ENCODE measurements at regions not wholly inside any gene's neighbourhood (a gene's known extent, or its start where the extent isn't known, plus 50 kb on each side); places are given as distances from the start of the nearest gene placed in this dataset.

DNA sequence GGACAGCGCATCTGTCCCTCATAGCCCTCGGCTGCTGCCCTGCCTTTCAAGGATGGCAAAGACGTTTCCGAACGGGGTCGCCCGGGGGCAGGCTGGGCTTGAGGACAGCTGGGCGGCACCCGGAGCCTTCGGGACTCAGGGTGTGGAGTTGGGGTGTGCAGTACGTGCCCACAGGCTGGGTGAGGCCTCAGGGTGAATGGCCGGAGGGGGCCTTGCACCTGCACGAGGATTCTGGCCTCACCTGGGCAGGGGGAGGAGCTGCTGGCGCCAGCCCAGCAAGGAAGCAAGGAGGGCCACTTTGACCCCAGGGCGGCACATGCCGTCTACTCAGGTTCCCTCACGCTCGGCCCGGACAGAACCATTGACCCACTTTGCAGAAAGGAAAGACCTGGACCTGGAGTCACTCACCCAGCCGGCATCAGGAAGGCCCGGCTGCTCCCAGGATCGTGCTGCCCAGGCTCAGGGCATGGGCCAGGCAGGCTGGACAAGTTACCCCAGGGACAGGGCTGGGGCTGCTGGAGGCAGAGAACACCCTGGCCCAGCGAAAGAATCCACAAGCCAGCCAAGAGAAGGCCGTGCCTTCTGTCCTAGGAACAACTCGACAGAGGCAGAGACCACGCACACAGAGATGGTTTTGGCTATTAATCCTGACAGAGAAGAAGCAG lies 65.1 kb upstream of the TTC34 start:
- DNase-seq = no peak

DNA sequence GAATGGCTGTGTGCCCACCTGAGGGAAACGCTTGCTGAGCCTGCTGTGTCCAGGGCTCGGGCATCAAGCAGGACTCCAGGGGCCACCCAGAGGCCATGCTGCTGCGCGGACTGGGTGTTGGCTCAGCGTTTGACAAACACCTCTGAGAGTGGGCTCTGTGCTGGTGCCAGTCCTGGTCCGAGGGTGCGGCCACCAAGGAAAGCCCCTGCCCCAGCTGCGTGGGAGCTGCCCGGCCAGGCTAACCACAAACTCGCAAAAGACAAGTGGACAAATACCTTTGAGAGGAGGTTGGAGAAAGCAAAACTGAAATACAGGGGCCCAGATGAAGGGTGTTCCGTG lies 65.6 kb upstream of the TTC34 start:
- no peak for DNase-seq

DNA sequence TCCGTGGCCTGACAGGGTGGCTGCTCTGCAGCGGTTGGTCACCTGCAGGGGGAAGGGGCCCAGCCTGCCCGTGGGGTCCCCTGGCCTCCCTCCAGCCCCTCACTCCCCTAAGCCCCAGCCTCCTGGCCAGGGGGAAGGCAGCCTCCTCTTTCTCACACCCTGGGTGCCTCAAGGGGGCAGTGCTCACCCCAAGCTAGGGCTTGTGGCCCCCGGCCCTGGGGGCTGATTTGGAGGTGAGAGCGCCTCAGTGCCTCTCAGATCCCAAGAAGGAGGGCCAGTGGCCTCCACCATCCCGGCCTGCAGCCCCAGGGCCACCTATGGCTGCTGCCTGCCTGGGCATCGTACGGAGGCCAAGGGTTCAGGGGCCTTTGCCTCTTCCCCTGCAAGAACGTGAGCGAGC lies 66.4 kb upstream of the TTC34 start:
- DNase-seq = no peak

DNA sequence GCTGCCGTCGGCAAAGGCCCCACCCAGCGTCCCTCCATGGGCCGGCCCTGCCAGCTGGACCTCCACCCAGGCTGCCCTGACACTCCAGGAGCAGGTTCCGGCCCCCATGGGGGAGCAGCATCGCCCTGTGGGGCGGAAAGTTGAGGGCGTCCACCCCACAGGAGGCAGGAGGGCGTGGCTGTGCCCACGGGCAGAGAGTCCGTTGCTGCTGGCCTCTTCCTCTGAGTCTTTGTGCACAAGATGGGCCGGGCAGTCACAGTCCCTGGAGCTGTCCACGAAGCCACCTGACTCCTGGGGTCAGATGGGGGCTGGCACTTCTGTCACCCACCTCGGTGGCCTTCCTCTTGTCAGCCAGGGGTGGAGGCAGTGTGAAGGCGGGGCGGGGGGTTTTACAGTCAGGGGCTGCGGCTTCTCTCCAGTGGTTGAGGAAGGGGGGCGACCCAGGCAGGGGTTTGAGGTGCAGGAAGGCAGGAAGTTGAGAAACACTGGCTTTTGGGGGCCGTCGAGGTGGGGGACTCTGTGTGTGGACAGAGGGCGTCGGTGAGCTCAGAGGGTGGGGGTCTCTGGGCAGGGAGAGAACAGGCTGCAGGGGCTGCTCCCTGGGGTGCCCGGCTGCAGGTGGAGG lies 67.2 kb upstream of the TTC34 start:
- DNase-seq = no peak

DNA sequence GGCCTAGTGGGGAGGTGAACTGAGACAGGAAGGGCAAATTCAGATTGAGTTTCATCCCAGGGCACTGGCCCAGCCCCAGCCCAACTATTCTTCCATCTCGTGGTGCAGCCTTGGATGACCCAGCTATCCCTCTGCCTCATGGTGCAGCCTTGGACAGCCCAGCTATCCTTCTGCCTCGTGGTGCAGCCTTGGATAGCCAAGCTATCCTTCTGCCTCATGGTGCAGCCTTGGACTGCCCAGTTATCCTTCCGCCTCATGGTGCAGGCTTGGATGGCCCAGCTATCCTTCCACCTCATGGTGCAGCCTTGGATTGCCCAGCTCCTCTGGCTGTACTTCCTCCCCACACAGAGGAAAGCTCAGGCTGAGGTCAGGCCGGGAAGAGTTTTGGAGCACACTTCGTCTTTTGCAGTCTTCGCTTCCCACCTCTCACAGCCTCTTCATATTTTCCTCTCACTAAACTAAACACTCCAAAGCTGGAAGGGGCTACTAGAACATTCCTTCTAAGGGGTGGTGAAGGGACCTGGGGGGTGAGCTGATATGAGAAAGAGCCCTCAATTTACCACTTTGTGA lies 69.8 kb upstream of the TTC34 start:
- no peak for DNase-seq

DNA sequence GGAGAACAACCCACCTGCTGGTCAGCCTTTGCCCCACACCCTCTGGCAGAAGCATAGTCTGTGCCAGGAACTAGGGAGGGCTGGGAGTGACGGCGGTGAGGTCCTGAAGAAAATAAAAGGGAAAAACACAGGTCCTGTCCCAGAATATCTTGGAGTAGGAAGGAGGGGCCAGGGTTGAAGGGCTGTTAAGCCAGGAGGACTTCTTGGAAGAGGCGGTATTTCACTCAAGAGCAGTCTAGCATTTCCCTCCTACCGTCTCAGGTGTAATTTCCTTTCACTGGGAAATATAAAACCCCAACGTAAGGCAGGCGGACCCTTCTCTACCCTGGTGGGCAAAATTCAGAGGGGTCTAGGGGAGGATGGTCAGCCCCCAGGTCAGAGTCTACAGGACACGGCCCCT lies 72.7 kb upstream of the TTC34 start:
- no peak for DNase-seq

DNA sequence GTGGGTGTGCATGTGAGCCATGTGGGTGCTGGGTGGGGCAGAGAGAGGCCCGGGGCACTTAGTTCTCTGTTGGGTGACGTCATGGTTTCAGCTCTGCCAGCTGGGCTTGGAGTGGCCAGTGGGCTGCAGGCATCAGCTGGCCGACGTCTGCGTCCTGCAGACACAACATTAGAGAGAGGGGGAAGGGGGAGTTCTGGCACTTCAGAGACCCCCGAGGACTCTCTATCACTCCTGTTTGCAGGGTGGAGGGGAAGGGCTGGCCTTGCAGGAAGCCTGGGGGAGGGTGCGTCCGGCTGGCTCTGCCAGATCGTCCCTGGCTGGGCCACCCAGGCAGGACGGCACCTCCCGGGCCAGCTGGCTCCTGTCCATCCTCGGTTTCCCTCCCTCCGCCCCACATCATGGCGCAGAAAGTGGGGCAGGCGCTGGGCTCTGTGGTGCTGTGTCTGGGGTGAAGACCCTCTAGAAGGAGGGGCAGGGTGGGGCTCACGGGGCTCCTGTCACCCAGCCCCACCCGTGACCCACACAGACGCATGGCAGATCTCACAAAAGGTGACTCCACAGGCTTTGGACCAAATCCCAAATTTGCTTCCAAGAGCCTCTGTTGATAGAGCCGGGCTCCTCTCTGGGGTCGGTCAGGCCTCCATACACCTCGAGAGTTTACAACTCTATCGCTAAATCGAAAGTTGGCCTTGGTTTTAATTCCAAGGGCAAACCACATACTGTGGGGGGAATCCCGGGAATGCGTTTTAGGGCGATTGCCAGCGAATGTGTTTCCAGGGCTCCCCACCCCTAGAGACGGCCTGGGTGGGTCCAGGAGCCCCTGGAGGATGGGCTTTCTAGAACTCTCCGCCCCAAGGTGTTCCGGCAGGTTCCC lies 73.4 kb upstream of the TTC34 start:
- no peak for DNase-seq

DNA sequence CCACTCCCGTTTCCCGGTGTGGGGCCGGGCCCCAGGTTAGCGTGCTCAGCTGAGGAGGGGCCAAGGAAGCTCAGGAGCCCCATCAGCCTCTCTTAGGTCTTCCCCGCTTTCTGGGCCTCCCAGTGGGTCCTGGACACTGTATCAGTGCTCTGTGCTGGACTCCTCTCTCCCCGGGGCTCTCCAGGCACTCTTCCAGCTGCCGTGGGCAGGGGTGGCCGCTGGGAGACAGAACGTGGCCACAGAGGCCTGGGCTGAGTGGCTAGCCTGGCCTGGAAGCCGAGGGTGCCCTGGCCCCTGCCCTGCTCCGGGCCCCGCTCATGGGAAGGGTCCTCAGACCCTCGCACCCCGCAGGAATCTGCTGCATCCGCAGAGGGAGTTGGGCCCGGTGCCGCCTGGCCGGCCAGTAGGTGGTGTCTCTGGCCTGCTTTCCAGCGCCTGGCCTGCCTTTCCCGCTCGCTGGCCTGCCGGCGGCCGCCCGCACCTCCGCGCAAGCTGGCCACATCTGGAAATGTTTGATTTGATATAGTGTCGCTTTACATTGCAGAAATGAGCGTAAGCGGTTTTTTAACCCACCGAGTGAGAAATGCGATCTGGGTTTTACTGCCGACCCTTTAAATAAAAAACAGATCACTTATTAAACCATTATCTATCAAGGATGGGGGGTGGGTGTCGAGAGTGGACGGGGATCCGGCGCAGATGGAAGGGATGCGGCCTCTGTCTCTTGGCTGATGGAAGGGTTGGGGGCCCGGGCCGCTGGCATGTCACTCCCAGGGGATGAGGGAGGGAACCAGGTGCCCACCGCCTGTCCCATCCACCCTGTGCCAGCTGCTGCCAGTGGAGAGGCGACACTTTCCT lies 74.4 kb upstream of the TTC34 start:
- DNase-seq = no peak

DNA sequence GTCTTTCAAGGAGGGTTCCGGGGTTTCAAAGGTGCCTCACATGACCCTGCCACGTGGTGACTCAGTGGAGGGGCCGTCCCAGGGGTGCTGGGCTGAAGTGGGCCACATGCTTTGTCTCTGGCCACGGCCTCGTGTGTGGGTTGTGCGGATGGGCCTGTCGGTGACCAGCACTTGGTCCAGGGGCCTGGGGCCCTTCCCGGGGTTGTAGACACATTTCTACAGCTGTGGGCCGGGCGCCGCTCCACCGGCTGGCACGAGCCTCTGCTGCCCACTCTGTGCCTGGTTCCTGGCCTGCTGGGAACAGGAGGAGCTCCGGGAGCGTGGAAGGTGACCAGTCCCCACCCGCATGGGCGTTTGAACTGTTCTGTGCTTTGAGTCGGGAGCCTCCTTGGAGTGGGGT lies 75.4 kb upstream of the TTC34 start:
- DNase-seq = no peak

DNA sequence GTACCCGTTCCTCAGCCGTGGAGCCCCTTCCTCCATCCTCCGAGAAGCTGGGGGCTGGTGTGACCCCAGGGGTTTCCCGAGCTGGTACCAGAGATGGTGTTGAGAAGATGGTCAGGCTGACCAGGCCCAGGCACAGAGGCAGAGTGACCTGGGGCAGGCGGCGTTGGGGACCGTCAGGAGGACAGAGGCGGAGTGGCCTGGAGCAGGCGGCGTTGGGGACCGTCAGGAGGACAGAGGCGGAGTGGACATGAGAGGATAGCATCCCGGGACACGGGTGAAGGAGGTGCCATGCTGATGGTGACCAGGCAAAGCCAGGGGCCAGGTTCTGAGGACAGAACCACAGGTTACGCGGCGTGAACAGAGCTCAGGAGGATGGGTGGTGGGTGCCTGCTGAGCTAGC lies 75.9 kb upstream of the TTC34 start:
- DNase-seq = no peak

DNA sequence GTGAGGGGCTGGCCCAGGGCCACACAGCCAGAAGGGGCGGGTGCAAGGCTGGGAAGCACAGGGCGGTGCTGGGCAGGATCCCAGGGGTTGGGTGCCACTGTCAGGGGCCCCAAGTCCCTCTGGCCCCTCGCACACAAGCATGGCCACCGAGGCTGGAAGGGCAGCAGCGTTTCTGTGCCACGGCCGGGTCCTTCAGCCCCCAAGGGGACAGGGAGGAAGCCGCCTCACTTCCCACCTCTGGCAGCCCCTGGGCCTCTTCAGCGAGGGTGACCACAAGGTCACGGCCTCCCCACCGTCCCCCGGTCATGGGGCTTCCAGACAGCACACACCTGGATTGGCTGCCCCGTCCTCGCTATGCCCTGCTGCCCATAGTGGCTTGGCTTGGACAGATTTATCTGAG lies 77.1 kb upstream of the TTC34 start:
- no peak for DNase-seq

DNA sequence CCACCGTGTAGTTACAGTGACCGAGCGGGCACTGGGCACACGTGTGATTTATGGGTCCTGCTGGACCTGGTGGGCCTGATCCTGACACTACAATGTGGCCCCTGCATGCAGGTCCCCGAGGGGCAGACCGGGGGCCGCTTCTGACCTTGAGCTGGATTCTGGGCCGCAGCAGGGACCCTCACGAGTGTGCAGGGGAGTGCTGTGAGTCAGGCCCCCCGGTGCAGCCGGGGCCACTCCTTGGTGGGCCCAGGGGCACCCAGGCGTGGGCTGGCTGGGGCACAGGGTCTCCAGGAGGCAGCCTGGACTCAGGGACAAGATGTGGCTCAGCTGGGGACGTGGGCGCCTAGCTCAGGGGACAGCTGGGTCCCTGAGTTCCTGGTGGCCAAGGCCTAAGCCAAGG lies 77.5 kb upstream of the TTC34 start:
- DNase-seq = no peak

DNA sequence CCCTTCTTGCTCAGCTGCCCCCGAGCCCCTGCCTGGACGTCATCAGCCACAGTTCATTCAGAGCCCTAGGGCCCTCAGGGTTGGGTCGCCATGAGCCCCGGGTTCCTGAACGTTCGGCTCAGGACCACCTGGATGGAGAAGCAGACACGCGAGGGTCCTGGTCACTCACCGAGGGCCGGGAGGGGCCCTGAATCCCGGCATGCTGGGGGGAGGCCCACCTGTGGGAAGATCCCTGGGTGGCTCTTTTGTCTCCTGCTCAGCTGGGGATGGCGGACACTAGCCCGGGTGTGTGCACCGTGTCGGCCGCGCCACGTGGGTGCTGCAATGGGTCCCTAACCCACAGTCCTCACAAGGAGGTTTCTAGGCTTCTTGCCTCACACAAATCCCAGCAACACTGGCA lies 78.1 kb upstream of the TTC34 start:
- DNase-seq = no peak

DNA sequence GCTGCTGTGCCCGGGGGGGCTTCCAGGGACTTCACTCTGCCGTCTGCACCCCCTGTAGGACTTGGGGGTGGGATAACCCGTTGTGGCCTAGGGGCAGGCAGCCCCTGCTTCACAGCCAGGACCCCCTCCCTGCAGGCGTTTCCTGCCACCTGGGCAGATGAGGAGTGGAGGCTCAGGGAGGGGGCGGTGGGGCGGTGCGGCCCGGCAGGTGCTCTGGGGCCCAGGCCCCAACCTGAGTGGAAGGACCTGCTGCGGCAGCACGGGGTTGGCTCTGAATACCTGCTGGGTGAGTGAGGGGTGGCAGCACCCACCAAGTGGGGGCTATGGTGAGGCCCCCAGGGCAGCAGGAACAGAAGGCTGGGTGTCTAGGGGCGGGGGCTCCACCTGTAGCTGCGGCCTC lies 78.6 kb upstream of the TTC34 start:
- DNase-seq = no peak

DNA sequence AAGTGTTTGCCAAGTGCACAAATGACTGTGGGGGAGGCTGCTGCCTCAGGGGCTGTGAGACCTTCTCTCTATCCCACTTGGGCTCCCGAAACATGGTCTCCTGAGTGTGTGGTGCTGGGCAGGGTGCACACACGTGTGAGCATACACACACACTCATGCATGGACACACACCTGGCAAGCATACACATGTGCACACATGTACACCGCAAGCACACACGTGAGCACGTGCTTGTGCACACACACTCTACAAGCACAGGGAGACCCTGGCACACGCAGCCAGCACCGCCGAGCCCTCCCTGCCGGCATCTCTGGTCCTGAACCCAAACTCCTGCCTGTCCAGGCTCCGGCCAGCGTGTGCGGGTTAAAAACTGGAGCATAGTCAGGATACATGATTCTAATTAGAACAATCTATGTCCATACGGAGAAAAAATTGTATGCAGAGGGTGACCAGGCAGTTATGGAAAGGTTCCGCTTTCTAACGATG lies 79.4 kb upstream of the TTC34 start:
- DNase-seq = no peak

DNA sequence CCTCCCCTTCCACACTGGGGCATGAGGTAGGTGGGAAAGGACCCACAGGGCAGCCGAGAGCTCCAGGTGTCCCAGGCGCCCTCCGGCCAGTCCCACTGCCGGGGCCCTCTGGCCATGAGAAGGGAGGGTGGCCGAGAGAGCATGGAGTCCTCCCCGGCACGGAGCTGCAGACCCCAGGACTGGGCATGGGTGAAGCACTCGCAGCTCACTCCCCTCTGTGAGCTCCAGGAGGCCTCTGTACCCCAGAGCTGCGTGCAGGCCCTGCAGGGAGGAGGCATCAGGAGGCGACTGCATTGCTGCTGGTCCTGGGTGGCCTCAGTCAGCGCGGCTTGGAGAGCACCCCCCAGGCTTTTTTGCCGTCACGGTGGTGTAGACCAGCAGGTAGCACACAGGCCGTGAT lies 80.1 kb upstream of the TTC34 start:
- no peak for DNase-seq

DNA sequence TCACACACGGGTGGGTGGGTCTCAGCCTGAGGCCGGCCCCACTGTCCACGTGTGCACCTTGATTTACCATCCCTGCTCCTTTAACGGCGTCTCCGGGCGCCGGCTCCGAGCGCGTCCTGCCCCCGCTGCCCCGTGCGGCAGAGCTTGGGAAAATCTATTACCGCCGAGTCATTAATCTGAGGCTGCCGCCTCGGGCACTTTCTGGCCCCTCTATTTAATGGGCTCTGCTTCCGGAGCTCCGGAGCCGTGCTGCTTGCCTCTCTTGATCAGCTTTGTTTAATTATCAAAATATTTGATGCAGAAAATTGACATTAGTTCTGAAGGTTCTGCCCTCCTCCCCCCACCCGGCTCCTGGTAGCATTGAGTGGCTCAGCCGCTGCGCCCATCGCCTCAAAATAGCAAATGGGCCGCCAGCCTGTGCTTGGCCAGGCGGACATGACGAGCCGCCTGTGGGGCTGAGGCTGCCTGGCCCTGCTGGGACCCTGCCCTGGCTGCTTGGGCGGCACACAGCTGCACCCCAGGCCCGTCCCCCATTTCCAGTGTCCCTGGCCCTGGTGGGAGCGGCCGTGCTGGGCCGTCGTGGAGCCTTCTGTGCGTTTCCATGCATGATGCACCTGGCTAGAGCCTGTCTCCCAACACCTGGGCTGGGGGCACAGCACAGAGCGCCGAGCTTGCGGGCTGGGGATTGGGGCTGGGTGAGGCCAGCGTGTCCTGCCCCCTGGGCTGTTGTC lies 81.6 kb upstream of the TTC34 start:
- no peak for DNase-seq

DNA sequence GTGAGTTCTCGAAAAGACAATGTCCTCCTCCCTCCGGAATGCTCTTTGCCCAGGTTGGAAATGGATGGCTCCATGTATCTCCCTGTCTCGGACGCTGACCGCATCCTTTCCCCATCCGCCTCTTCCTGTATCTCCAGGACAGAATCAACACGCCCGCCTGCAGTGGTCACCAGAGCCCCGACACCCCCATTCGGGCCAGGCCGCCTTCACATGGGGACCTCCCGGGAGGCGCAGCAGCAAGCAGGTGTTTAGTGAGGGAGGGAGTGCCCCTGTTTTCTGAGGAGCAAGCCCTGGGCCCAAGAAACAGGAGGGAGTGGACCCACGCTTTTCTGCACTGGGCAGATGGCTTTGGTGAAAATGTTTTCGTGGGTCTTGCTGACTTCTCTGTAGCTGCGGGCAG lies 83.5 kb upstream of the TTC34 start:
- DNase-seq = no peak

DNA sequence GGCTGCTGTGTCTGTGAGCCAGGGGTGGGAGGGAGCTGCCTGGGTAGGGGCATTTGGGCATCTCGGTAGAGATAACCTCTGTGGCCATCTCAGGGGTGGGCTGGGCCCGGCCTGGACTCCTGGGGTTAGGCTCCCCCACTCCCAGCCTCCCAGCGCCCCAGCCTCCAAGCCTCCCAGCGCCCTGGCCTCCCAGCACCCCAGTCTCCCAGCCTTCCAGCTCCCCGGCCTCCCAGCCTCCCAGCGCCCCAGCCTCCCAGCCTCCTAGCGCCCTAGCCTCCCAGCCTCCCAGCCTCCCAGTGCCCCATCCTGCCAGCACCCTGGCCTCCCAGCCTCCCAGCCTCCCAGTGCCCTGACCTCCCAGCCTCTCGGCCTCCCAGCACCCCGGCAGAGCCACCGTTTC lies 85.1 kb upstream of the TTC34 start:
- no peak for DNase-seq

DNA sequence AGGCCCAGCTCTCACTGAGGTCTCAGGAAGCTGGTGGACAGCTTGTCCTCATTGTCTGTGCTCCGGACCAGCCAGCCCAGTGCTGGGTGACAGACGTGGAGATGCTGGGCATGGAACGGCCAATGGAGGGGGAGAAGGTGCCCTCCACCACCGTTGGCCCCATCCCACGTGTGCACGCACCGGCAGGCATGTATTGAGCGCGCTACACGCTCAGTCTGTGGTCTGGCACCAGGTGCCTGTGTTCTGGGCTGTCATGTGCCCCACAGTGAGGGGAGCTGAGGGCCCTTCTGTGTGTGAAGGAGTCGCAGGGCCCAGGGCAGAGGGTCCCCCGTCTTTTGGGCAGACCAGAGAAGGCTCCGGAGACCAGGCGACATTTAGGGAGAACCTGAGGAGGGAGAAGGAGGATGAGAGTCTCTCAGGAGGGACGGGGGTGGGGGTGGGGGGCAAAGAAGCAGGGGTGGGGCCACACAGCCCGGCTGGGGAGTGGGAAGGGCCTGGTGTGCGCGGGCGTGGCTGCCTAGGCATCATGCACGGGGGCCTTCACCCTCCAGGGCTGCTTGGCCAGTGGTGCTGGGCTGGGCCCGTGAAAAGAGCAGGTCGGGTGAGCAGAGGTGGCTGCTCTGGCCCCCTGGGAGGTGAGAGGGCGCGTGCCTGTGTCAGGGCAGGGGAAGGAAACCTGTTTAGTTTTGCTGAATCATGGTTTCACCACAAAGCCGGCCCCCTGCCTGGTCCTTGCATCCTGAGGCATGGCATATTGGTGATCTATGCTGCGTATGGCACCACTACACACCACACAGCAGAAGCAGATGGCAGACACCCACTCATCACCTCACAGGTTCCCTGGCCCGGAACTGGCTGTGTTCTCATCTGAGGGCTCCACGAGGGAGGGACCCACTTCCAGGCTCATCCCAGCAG lies 86.7 kb upstream of the TTC34 start:
- no peak for DNase-seq

DNA sequence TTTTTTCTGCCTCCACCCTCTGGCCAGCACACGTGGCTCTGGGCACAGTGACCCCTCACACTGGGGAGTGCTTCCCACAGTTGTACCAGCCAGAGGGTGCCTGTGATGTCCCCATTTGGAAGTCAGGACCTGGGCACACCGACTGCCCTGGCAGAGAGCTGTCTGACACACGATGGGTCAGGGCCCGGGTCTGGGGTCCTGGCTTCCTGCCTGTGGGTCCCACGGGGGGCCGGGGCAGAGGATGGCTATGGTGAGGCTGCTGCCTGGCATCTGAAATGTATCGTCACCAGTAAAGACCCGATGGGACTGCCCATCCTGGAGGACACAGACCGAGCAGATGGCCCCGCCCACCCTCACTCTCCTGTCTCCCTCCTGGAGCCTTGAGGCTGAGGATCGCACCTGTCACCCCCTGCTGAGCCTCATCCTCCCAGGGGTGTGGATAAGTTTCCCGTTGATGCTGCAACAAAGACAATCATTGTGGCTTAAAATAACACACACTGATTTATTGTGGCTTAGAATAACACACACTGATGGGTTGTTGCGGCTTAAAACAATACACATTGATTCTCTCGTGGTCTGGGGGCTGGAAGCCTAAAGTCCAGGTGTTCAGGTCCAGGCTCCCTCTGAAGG lies 88.8 kb upstream of the TTC34 start:
- DNase-seq = no peak
